Upper lobe of left lung (tissue), 4 donors: ENCODE measurements at regions not wholly inside any gene's neighbourhood (a gene's known extent, or its start where the extent isn't known, plus 50 kb on each side); places are given as distances from the start of the nearest gene placed in this dataset.

Experiments
- CTCF ChIP-seq, 6 experiments: fragments of 450-650 bp in 4 of 6; fragments of 200-600 bp in 2 of 6; sonication (generic) in 2 of 6; IDR thresholded peaks; one replicate each; pipeline ENCODE4 v1.5.1; 2016 to 2019; ENCODE audit warnings: antibody characterized with exemption in 6 of 6
- POLR2AphosphoS5 ChIP-seq, 2 donors: sonication (generic); formaldehyde crosslinking; IDR thresholded peaks; one replicate each; pipeline ENCODE4 v1.5.1; 2017; ENCODE audit warnings: antibody characterized with exemption in 2 of 2

- TF ChIP-seq POLR2AphosphoS5 (IDR thresholded peaks at IDR 0.05) (no peak), CTCF (IDR thresholded peaks at IDR 0.05) (no peak)
Measured at GRCh38 chr13:111511219-111511732, 190.8 kb downstream of the TEX29 start.
